ENCODE measurements at regions not wholly inside any gene's neighbourhood (a gene's known extent, or its start where the extent isn't known, plus 50 kb on each side); places are given as distances from the start of the nearest gene placed in this dataset.

DNA sequence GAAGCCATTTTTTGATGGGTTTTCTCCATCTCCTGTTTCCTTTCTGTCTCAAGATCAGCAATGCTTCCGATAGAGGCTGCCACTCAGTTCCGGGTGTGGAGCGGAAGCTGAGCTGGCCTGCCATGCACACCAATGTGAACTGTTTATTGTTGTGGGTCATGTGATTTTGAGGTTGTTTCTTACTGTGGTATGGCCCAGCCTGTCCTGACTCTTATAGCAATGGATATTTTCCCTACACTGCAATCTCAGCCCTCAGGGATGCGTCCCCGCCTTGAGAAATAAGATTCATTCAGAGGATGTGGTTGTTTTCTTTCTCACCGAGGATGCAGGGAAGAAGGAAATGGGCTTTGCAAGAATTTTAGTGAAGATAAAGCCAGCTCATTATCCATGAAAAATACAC, 134.7 kb downstream of the PFKFB3 start:
- in situ Hi-C loops (cut with HindIII; ENCODE audit: low pct_unique_long_range_greater_than_20kb, low sequenced_read_pairs) = no loop called here

DNA sequence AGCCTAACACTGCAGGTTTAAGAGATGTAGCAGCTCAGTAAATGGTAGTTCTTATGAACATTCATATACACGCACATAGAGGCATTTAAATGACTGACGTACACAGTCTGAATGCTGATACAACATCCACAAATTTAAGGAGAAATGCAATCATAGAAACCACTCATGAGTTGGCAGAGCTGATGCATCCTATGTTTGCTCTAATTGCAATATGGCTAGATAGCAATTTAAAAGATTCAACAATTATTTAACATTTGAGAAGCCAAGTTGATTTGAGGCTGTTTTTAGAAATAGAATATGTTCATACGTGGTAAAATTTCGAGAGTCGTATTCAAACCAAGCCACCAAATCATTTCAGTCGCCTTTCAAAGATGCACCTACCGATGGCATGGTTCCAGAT, 135.6 kb downstream of the PFKFB3 start:
- in situ Hi-C loops (cut with HindIII; ENCODE audit: low pct_unique_long_range_greater_than_20kb, low sequenced_read_pairs) = no loop called here
- no peak for DNase-seq (ENCODE audit: low read depth)

More for the DNA sequence above, 134.7 kb downstream of the PFKFB3 start:
- no peak for DNase-seq (ENCODE audit: low read depth)

DNA sequence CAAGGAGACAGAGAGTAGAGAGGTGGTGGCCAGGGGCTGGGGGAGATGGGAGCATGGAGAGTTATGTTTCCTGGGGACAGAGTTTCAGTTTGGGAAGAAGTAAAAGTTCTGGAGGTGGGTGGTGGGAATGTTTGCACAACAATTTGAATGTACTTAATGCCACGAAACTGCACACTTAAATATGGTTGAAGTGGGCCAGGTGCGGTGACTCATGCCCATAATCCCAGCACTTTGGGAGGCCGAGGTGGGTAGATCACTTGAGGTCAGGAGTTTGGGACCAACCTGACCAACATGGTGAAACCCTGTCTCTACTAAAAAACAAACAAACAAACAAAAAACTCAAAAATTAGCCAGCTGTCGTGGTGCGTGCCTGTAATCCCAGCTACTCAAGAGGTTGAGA, 137.2 kb downstream of the PFKFB3 start:
- in situ Hi-C loops (cut with HindIII; ENCODE audit: low pct_unique_long_range_greater_than_20kb, low sequenced_read_pairs) = no loop called here
- no peak for DNase-seq (ENCODE audit: low read depth)

DNA sequence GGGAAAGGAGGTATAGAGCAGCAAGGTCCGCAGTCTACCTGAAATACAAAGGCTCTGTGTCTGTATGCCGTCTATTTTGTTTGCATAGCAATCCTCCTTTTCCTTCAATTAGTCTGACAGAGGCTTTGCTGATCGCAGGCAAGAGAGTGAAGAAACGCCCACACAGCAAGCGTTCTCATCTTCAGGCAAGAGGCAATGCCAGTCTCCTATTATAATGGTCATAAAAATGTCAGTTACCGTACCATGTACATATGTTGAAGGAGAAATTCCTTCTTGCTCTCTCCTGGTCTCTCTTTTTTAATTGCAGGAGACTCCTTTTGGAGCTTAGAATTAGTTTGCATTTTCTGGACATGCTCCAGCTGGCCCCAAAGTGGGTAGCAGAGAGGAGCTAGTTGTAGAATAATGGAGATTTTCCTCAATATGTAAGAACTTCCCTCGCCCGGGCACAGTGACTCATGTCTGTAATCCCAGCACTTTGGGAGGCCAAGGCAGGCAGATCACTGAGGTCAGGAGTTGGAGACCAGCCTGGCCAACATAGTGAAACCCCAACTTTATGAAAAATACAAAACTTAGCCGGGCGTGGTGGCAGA, 139.5 kb downstream of the PFKFB3 start:
- in situ Hi-C loops (cut with HindIII; ENCODE audit: low pct_unique_long_range_greater_than_20kb, low sequenced_read_pairs) = no loop called here

DNA sequence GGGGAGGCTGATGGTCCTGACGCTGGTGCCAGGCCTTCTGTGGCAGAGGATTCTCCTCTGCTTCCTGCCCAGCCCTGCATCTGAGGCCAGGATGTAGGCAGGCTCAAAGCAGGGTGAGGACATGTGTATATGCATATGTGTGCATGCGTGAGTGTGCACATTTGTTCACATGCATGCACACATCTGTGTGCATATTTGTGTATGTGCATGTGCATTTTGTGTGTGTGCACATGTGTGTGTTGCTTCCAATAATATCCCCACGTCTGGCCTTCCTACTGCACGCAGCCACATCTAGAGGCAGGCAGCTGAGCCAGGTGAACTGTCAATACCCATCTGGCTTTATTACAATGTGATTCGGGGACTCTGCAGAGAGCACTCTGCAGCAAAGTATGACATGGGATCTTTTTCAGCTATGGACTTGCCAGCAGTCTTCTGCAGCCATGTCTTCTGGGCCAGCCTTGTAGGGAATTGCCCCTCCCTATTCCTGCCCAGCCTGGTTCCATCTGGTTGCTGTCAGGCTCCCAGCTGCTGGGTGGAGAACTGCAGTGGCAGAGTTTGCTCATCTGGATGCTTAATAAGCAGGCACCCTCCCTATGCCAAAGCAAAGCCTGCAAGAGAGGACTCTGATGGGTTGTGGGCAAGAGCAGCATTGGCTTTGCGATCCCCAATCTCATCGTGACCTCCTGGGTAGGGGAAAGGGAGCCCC, 140.7 kb downstream of the PFKFB3 start:
- no peak for DNase-seq (ENCODE audit: low read depth)
- in situ Hi-C loops (cut with HindIII; ENCODE audit: low pct_unique_long_range_greater_than_20kb, low sequenced_read_pairs) = no loop called here

More for the DNA sequence above, 139.5 kb downstream of the PFKFB3 start:
- DNase-seq (ENCODE audit: low read depth) = no peak

DNA sequence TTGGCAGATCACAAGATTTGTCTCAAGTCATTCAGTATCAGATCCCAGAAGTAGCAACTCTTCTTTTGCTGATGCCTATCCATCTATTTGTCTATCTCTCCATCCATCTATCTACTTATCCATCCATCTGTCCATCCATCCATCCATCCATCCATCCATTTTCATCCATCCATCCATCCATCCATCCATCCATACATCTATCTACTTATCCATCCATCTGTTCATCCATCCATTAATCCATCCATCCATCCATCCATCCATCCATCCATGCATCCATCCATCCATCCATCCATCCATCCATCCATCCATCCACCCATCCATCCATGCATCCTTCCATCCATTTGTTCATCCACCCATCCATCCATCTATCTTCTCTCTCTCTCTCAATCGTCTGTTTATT, 142.7 kb downstream of the PFKFB3 start:
- no peak for DNase-seq (ENCODE audit: low read depth)

DNA sequence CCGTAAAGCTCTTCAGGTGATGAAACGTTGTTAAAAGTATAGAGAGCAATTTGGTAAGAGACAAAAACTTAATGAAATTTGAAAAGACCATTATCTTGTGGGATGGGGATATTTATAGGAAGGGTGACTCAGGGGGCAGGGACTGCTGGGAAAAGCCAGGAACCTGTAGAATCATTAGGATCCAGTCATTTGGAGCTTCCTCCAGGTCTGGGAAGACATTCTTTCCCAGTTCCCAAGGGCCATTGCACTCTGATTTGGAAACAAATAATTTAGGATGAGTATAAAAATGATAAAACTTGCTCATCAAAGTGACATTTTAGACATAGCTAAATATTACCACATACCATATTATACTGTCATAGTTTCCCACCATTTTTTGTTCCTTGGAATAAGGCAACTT, 143.9 kb downstream of the PFKFB3 start:
- no peak for DNase-seq (ENCODE audit: low read depth)
- in situ Hi-C loops (cut with HindIII; ENCODE audit: low pct_unique_long_range_greater_than_20kb, low sequenced_read_pairs) = no loop called here

More for the DNA sequence above, 142.7 kb downstream of the PFKFB3 start:
- in situ Hi-C loops (cut with HindIII; ENCODE audit: low pct_unique_long_range_greater_than_20kb, low sequenced_read_pairs) = no loop called here

DNA sequence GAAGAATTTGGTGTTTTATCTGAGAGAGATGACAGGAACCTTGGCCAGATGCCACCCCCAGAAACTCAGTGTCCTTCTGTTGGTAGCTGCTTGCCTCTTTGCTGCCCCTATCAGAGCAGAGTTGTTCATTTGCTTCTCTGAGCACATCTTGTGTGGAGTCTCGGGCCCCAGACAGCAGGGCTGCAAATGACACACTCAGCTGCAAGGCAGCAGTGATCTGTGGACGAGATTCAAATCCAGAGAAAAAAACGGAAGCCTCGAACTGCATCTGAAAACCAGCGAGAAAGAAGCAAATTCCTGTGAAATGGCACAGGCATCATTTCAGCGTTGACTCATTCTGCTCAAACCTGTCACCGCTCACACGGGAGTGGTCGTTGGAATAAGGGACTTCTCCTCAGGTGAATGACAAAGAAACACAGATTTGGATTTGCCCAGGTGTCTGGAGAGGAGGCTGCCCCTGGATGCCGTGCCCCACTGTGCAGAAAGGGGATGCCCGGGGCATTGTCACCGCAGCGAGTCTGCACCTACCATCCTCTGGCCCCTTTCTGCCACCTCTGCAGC, 144.7 kb downstream of the PFKFB3 start:
- in situ Hi-C loops (cut with HindIII; ENCODE audit: low pct_unique_long_range_greater_than_20kb, low sequenced_read_pairs) = no loop called here
- DNase-seq (ENCODE audit: low read depth) = peak; percentile 36

DNA sequence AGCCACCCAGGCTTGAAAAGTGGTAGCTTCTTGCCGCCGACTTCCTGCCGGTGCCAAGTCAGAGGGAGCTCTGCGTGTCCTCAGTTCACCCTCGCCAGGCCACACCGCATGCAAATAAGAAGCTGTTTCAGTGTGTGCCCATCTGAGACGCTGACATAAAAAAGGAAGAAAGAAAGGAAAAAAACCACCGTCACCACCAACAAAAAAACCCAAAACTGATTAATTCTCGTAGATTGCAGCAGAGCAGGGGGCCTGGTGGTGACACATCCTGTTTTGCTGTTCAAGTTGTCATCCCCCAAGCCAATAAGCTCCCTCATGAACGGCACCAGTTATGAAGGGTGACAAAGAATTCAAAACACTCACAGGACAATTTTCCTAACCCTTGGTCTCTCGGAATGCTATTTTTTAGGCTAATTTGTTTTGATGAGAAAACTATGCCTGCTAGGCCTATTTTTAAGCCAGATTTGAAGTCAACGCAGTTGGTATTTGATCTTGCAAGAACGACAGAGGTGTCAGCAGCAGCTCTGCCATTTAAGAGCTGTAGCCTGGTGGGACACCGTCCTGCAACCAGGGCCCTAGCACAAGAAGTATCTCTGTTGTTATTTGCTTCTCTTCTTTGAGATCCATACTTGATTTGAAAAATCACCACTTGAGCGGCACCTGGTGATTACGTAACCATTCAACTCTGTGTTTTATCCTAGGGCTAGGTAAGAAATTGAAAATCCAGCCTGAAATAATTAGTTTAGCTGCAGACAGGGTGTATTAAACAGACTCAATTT, 145.6 kb downstream of the PFKFB3 start:
- in situ Hi-C loops (cut with HindIII; ENCODE audit: low pct_unique_long_range_greater_than_20kb, low sequenced_read_pairs) = no loop called here
- peak; percentile 69 for DNase-seq (ENCODE audit: low read depth)

DNA sequence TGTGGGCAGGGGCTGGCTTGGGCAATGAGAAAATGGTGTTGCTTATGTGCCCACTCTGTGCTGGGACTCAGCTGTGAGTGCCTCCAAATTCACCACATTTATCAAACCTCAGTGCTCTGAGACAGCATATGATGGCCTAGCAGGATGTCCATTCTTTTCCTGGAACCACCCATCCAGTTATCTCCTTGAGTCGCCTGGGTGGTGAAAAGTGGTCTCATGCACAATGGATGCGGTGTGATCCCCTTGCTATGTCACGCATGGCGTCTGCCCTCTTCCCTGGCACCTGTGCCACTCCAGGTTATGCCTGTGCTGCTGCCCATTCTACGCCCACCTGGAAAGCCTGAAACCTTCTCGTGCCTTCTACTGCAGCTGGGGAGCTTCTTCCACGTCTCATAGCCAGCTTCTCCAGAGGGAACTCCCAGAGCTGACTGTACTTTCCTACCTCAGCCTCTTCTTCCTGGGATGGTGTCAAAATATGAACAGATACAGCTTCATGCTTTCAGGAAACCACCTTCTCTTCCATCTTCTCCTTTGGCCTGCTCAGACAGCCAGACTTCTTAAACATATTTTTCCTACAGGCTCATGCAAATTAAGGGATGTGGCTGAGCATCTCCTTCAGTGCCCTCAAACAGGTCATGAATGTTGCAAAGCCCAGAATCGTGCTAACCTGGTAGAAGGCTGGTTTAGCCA, 147.3 kb downstream of the PFKFB3 start:
- in situ Hi-C loops (cut with HindIII; ENCODE audit: low pct_unique_long_range_greater_than_20kb, low sequenced_read_pairs) = no loop called here
- no peak for DNase-seq (ENCODE audit: low read depth)

DNA sequence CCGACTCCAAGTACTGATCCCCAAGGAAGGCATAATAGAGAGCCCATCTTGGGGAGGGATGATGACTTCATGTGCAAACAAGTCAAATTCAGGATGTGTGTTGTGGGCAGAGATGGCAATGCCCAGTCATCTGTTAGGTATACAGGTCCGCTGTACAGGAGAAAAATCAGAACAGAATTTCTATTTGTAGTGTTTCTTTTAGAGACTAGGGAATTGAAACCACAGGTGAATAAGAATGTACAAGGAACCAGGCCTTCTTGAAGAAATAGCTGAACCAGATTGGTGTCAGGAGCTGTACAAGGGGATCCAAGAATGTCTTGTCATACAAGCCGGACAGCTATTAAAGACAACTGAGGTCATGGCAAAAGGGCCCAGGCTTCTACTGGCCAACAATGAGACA, 147.9 kb downstream of the PFKFB3 start:
- in situ Hi-C loops (cut with HindIII; ENCODE audit: low pct_unique_long_range_greater_than_20kb, low sequenced_read_pairs) = no loop called here

DNA sequence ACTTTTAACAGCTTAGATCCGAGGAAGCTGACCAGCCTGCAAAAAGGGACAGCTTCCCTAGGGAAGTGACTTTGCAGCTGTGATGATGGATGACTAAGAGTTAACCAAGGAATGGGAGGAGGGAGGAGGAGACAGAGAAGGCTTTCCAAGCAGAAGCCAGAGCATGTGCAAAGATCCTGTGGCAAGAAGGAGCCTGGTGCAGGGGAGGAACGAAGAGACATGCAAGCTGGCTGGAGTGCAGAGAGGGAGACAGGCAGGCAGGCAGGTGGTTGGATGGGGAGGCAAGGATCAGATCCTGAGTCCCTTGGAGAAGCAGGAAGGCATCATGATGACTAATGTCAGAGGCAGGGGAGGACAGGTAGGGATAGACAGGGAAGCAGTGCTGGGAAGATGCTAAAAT, 148.8 kb downstream of the PFKFB3 start:
- no peak for DNase-seq (ENCODE audit: low read depth)
- in situ Hi-C loops (cut with HindIII; ENCODE audit: low pct_unique_long_range_greater_than_20kb, low sequenced_read_pairs) = no loop called here

More for the DNA sequence above, 147.9 kb downstream of the PFKFB3 start:
- DNase-seq (ENCODE audit: low read depth) = no peak

DNA sequence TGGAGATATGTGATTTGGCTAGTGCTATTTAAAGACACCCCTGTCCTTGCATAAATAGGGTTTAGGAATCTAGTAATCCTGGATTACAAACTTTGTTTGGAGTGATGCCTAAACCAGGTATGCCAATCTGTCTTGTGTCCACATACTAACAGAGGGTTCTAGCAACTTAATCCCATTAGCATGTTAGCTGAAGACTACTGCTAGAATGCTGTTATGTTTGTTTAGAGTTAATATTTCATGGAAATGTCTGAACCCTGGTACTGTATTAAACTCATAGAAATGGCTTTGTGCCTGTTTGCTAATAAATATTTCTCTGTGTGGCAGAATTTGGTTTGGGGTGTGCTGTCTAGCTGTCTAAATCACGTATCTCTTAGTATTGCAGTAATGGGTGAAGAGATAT, 150.8 kb downstream of the PFKFB3 start:
- DNase-seq (ENCODE audit: low read depth) = no peak
- in situ Hi-C loops (cut with HindIII; ENCODE audit: low pct_unique_long_range_greater_than_20kb, low sequenced_read_pairs) = no loop called here

DNA sequence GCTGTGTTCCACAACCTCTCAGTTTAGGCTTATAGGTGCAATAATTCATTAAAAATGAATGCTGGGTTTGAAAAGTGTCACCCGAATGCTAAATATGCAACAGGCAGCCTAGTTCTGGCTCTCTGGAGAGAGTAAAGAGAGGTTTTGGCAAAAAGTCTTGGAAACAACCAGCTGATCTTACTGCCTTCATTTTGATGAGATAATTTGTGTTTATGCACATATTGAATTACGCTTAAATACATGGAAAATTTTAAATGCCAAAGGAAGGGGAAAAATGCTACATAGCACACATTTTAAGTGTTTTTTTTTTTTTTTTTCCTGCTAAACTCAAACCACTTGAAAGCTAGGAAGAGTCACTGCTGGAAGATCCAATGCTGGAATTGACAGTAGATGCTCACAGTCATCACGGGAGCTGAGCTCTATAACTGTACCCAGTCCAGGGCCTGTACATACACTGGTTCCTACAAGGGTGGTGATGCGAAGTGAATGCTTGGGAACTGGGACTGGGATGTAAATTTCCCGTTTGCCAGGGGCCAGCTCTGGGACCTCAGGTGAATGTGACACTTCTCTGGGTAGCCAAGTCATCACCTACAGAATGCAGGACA, 151.5 kb downstream of the PFKFB3 start:
- DNase-seq (ENCODE audit: low read depth) = no peak
- in situ Hi-C loops (cut with HindIII; ENCODE audit: low pct_unique_long_range_greater_than_20kb, low sequenced_read_pairs) = no loop called here

DNA sequence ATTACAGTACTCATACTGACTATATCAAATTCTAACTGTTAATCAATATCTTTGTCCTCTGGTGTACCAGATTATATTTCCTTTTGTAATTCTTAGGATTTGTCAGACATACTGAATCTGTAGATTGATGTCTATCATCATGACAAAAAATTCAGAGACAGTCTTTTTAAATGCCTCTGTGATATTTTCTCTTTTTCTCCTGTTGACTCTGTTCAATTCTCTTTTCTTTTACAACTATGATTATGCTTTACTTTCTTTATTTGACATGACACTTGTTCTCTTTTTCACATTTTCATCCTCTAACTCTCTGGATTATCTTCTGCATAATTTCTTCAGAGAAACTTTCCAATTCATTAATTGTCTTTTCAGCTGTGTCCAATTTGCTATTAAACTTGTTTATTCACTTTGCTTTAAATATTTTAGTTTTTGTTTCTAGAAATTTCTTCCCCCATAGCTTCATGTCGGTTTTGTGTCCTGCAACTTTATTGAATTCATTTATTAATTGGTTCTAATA, 153.6 kb downstream of the PFKFB3 start:
- no peak for DNase-seq (ENCODE audit: low read depth)
- in situ Hi-C loops (cut with HindIII; ENCODE audit: low pct_unique_long_range_greater_than_20kb, low sequenced_read_pairs) = no loop called here

DNA sequence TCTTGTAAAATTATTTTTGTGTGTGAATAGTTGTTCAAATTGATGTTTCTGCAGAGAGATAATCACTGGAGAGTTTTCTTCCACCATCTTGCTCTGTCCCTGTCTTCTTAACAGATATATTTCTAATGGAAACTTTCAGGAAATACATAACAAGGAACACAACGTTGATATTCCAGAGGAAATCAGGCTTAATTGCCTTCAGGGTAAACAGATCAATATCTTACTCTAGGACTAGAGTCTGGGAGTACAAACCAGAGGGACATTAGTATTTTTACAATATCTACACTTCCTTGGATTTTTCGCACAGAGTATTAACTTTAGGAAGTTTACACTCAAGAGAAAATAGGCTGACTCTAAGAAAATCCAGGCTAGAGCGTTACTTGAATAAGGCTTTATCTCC, 159.1 kb downstream of the PFKFB3 start:
- no peak for DNase-seq (ENCODE audit: low read depth)
- in situ Hi-C loops (cut with HindIII; ENCODE audit: low pct_unique_long_range_greater_than_20kb, low sequenced_read_pairs) = no loop called here

DNA sequence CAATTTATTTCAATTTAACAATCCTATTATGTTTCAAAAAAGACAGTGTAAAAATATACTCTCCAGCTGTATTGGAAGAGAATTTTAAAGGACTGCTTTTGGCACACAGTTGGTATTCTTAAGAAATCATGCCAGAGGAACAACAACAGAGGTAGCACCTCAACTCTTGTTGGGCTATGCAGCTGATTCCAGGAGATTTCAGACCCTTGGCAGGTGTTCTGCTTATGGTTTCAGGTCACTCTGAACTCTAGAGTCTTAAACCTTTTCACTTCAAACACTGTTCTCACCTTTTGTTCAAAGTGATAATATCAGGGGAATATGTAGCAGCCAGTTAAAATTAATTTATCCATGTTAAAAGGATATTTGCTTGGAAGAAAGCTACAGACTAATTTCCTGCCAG, 160.1 kb downstream of the PFKFB3 start:
- DNase-seq (ENCODE audit: low read depth) = no peak
- in situ Hi-C loops (cut with HindIII; ENCODE audit: low pct_unique_long_range_greater_than_20kb, low sequenced_read_pairs) = no loop called here

DNA sequence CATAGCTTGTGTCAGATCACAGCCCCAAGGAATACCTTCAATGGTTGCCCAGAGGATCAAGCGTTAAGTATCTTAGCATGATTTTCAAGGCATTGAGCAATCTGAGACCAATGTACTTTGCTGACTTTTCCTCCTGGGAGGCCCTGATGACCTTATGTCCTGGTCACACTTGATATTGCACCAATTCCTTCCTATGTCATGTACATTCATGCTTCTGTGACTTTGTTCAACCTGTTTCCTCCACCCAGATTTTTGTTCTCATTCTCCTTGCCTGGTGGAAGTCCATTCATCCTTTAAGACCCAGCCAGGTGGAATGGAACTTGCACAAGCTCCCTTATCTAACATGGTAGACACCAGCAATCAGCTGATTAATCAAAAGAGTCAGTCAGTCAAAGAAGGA, 160.8 kb downstream of the PFKFB3 start:
- DNase-seq (ENCODE audit: low read depth) = peak; percentile 88
- in situ Hi-C loops (cut with HindIII; ENCODE audit: low pct_unique_long_range_greater_than_20kb, low sequenced_read_pairs) = no loop called here

Data from Caki2 (cell line).